NOMO-1 treated with DMSO at 0.1 percent for 48 hours (cell line): ENCODE measurements at regions not wholly inside any gene's neighbourhood (a gene's known extent, or its start where the extent isn't known, plus 50 kb on each side); places are given as distances from the start of the nearest gene placed in this dataset.
"Not testable (repeated sequence)": the region's sequence is repeated elsewhere in the genome, so short reads cannot be mapped to it uniquely, and the experiment has no call there.

Experiments used
- DNase-seq: peaks from one replicate; lab custom pipeline; 2025; ENCODE audit not compliant: unreplicated experiment; lab: John Stamatoyannopoulos, UW

- DNase-seq = no peak
Measured at GRCh38 chr9:90169490-90169889, 473.1 kb downstream of the DIRAS2 start.

GRCh38 chr9:90173935-90174334 lies 468.7 kb downstream of the DIRAS2 start:
- peak; percentile 0 for DNase-seq

GRCh38 chr9:90174346-90174745 lies 468.3 kb downstream of the DIRAS2 start:
- DNase-seq = not testable (repeated sequence)

GRCh38 chr9:90175257-90175656 lies 467.4 kb downstream of the DIRAS2 start:
- DNase-seq = no peak

GRCh38 chr9:90175865-90176264 lies 466.8 kb downstream of the DIRAS2 start:
- no peak for DNase-seq

GRCh38 chr9:90176901-90177300 lies 465.7 kb downstream of the DIRAS2 start:
- no peak for DNase-seq

- DNase-seq = no peak
Measured at GRCh38 chr9:90180381-90180780, 462.2 kb downstream of the DIRAS2 start.

- DNase-seq = no peak
Measured at GRCh38 chr9:90188656-90189055, 454.0 kb downstream of the DIRAS2 start.

GRCh38 chr9:90189306-90189705 lies 453.3 kb downstream of the DIRAS2 start:
- DNase-seq = peak; percentile 84

GRCh38 chr9:90192465-90192864 lies 450.2 kb downstream of the DIRAS2 start:
- DNase-seq = not testable (repeated sequence)

GRCh38 chr9:90198956-90199355 lies 443.7 kb downstream of the DIRAS2 start:
- peak; percentile 4 for DNase-seq

GRCh38 chr9:90201766-90202165 lies 440.9 kb downstream of the DIRAS2 start:
- DNase-seq = no peak

- no peak for DNase-seq
Measured at GRCh38 chr9:90204128-90204831, 438.3 kb downstream of the DIRAS2 start.

- DNase-seq = not testable (repeated sequence)
Measured at GRCh38 chr9:90213045-90213444, 429.6 kb downstream of the DIRAS2 start.

GRCh38 chr9:90219548-90220118 lies 423.0 kb downstream of the DIRAS2 start:
- no peak for DNase-seq

- DNase-seq = not testable (repeated sequence)
Measured at GRCh38 chr9:90221899-90222298, 420.7 kb downstream of the DIRAS2 start.

- peak; percentile 10 for DNase-seq
Measured at GRCh38 chr9:90226839-90227338, 415.7 kb downstream of the DIRAS2 start.

- not testable (repeated sequence) for DNase-seq
Measured at GRCh38 chr9:90233081-90233480, 409.5 kb downstream of the DIRAS2 start.

- no peak for DNase-seq
Measured at GRCh38 chr9:90240541-90240940, 402.1 kb downstream of the DIRAS2 start.

- no peak for DNase-seq
Measured at GRCh38 chr9:90245661-90246060, 397.0 kb downstream of the DIRAS2 start.

GRCh38 chr9:90249094-90249493 lies 393.5 kb downstream of the DIRAS2 start:
- DNase-seq = no peak

GRCh38 chr9:90251316-90251715 lies 391.3 kb downstream of the DIRAS2 start:
- DNase-seq = no peak

GRCh38 chr9:90256345-90256744 lies 386.3 kb downstream of the DIRAS2 start:
- DNase-seq = no peak
